ENCODE measurements at regions not wholly inside any gene's neighbourhood (a gene's known extent, or its start where the extent isn't known, plus 50 kb on each side); places are given as distances from the start of the nearest gene placed in this dataset.

DNA sequence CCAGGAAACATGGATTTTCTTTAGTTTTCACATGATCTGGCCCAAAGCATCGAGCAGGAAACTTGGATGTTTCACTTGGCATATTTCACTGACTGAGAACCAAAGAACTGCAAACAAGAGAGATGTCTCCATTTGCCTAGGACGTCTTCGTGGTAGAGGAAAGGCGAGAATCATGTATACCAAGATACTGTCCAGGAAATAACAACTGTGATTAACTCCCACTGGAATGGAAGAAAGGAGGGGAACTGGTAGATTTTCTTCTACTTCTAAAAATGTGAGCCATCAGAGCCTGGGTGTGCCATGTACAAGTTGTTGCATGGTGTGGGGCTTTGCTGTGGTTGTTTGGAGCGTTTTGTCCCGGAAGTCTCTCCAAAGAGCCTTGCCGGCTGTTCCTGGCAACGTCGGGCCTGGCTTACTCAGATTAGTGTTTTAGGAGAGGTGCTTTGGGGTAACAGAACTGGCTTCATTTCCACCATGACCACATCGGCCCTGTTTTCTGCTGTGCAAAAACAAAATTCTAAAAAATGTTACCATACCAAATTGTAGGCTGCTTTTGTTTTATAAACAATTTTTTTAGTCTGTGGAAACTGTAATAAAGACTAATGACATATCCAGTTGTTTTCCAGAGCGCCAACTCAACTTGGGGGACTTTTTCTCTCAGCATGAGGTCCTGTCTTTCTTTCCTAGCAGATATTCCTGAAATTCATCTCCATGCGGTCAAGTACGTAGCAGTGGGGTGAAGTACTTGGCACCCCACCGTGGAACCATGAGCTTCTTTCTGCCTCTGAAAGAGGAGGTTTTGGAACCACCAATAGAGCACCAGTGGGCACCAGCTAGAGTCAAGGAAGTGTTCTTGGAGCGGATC, 118.3 kb downstream of the TM2D1 start:
- TF ChIP-seq, protein P1, sequence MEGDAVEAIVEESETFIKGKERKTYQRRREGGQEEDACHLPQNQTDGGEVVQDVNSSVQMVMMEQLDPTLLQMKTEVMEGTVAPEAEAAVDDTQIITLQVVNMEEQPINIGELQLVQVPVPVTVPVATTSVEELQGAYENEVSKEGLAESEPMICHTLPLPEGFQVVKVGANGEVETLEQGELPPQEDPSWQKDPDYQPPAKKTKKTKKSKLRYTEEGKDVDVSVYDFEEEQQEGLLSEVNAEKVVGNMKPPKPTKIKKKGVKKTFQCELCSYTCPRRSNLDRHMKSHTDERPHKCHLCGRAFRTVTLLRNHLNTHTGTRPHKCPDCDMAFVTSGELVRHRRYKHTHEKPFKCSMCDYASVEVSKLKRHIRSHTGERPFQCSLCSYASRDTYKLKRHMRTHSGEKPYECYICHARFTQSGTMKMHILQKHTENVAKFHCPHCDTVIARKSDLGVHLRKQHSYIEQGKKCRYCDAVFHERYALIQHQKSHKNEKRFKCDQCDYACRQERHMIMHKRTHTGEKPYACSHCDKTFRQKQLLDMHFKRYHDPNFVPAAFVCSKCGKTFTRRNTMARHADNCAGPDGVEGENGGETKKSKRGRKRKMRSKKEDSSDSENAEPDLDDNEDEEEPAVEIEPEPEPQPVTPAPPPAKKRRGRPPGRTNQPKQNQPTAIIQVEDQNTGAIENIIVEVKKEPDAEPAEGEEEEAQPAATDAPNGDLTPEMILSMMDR (IDR thresholded peaks at IDR 0.05), result no peak
- H3K36me3 Mint-ChIP-seq (ENCODE audit: low read depth), result no peaks in the 10 kb centered on the region

DNA sequence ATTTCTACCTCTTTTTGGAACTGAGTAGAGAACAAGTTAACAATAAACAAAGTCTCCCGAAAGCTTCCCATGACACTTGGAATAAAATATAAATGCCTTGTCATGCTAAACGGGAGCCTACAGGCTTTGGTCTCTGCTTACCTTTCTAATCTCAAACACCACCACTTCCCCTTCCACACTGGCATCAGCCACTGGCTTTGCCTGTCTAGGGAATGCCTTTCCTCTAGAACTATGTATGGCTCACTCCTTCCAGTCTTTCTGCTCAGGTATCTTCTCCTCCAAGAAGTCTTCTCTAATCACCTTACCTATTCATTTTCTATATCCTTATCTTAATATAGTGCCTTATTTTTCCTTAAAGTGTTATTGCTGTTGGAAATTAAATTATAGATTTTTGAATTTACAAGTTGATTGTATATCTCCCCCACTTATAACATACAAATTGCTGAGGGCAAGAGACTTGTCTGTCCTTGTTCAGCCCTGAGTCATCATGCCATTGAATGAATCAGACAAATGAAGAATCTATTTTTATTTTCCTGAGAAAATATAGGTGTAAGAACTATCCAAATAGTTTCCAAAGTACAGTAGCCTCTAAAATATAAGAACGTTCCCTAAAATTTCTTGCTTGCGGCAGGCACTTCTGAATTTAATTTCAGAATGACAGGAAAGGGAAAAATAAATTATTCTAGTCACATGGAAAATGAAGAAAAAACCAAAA, 119.2 kb downstream of the TM2D1 start:
- Mint-ChIP-seq H3K36me3 (ENCODE audit: low read depth) (no peaks in the 10 kb centered on the region), H3K4me1 (no peaks in the 10 kb centered on the region)

More for the DNA sequence above, 118.3 kb downstream of the TM2D1 start:
- POLR2A ChIA-PET, result no interaction called here
- Mint-ChIP-seq H3K9me3 (no peaks in the 10 kb centered on the region), H3K4me1 (no peaks in the 10 kb centered on the region), H3K27ac (no peak overlapping the region), H3K4me3 (no peak overlapping the region), H3K27me3 (no peaks in the 10 kb centered on the region)
- intact Hi-C loops (cut with micrococcal nuclease), result no loop called here
- CTCF ChIA-PET, result no interaction called here
- ATAC-seq (ENCODE audit: low read depth) (no peak), DNase-seq (no peak)

DNA sequence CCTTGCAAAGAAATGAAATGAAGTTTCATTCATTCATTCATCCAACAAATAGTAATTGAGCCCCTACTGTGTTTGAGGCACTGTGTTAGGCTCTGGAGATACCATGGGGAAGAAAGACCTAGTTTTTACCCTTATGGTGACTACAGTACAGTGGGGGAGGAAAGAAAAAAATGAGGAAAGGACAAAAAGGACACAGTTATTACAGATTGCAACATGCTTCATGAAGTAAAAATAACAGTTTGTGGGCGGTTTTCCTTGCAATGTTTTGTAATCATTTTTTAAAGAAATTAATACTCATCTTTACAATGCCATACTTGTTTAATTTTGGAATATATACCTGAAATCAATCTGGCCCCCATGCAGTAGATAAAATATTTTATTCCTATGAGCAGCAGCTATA, 120.3 kb downstream of the TM2D1 start:
- TF ChIP-seq, protein P1 (IDR thresholded peaks at IDR 0.05), result no peak
- DNase-seq (no peak), ATAC-seq (ENCODE audit: low read depth) (no peak)
- POLR2A ChIA-PET, result no interaction called here
- Mint-ChIP-seq H3K27me3 (peaks cover 2% of the 10 kb centered on the region), H3K36me3 (ENCODE audit: low read depth) (no peaks in the 10 kb centered on the region), H3K4me3 (no peak overlapping the region), H3K9me3 (no peaks in the 10 kb centered on the region), H3K27ac (no peak overlapping the region), H3K4me1 (no peaks in the 10 kb centered on the region)
- intact Hi-C loops (cut with micrococcal nuclease), result no loop called here
- CTCF ChIA-PET, result no interaction called here

More for the DNA sequence above, 119.2 kb downstream of the TM2D1 start:
- CTCF ChIA-PET, result no interaction called here
- no peak overlapping the region for H3K4me3 Mint-ChIP-seq
- POLR2A ChIA-PET, result no interaction called here
- intact Hi-C loops (cut with micrococcal nuclease), result no loop called here
- TF ChIP-seq, protein P1 (IDR thresholded peaks at IDR 0.05), result no peak
- no peak overlapping the region for H3K27ac Mint-ChIP-seq
- DNase-seq, result no peak
- H3K27me3 Mint-ChIP-seq, result peaks cover 2% of the 10 kb centered on the region
- ATAC-seq (ENCODE audit: low read depth), result no peak
- H3K9me3 Mint-ChIP-seq, result no peaks in the 10 kb centered on the region

DNA sequence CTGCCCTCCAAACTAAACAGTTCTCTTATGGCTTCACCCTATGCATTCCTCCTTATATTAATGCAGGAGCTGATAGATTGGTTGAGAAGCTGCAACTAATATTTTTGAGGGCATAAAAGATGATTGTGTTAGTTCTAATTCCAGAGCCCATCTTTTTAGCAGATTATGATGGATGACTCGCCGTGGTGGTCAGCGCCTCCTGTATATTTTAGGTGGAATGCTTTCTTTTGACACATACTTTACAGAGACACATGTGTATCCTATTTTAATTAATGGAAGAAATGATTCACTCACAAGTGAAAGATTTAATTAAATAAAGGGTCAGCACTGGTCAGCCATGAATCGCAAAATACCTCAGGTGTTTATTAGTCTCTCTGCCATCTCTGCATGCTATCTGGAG, 120.7 kb downstream of the TM2D1 start:
- Mint-ChIP-seq H3K27ac (no peak overlapping the region), H3K27me3 (peaks cover 2% of the 10 kb centered on the region), H3K9me3 (no peaks in the 10 kb centered on the region), H3K36me3 (ENCODE audit: low read depth) (no peaks in the 10 kb centered on the region), H3K4me3 (no peak overlapping the region), H3K4me1 (no peaks in the 10 kb centered on the region)
- POLR2A ChIA-PET, result no interaction called here
- intact Hi-C loops (cut with micrococcal nuclease), result no loop called here
- CTCF ChIA-PET, result no interaction called here
- DNase-seq (no peak), ATAC-seq (ENCODE audit: low read depth) (no peak)
- TF ChIP-seq, protein P1 (IDR thresholded peaks at IDR 0.05), result no peak

DNA sequence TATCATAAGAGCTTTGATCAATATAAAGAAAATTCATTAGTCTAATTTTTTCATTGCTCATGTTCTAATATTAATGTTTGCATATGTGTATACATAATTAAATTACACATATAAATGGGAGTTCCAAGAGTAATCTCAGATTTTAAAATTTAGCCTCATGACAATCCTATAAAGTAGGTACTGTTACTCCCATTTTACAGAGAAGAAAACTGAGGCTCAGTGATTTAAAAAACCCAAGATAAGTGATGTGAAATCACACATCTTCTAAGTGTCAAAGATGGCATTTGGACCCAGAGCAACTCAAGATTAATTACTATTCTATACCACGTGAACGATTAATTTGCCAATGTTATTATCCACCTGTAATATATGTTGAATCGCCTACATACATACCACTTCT, 122.3 kb downstream of the TM2D1 start:
- no peak for ATAC-seq (ENCODE audit: low read depth)
- peaks cover 4% of the 10 kb centered on the region for H3K27me3 Mint-ChIP-seq
- TF ChIP-seq, protein P1 (IDR thresholded peaks at IDR 0.05), result no peak
- CTCF ChIA-PET, result no interaction called here
- H3K27ac Mint-ChIP-seq, result no peak overlapping the region
- H3K4me3 Mint-ChIP-seq, result no peak overlapping the region
- H3K36me3 Mint-ChIP-seq (ENCODE audit: low read depth), result no peaks in the 10 kb centered on the region
- intact Hi-C loops (cut with micrococcal nuclease), result no loop called here
- peaks cover 1% of the 10 kb centered on the region for H3K9me3 Mint-ChIP-seq
- POLR2A ChIA-PET, result no interaction called here
- DNase-seq, result no peak
- no peaks in the 10 kb centered on the region for H3K4me1 Mint-ChIP-seq

Measured in activated B cell treated with CpG ODN at 0.5 μM for 24 hours (primary cell).